ENCODE measurements at regions not wholly inside any gene's neighbourhood (a gene's known extent, or its start where the extent isn't known, plus 50 kb on each side); places are given as distances from the start of the nearest gene placed in this dataset.

GRCh38 chr2:42979416-42979869, 187.1 kb upstream of the HAAO start:
- no peak for TF ChIP-seq CTCF (IDR thresholded peaks at IDR 0.05; ENCODE audit: low read depth, low read length)
- Histone ChIP-seq H3K27ac (no peak overlapping the region), H3K4me3 (ENCODE audit: low read depth, low read length) (no peak overlapping the region), H3K27me3 (ENCODE audit: insufficient read depth, low read depth, severe bottlenecking) (no peaks in the 10 kb centered on the region), H3K36me3 (no peaks in the 10 kb centered on the region), H3K9me3 (ENCODE audit: severe bottlenecking) (no peaks in the 10 kb centered on the region)
- no peak for DNase-seq

GRCh38 chr2:42978887-42979415, 186.6 kb upstream of the HAAO start:
- no peak overlapping the region for H3K4me3 ChIP-seq (ENCODE audit: low read depth, low read length)
- no peaks in the 10 kb centered on the region for H3K27me3 ChIP-seq (ENCODE audit: insufficient read depth, low read depth, severe bottlenecking)
- no peaks in the 10 kb centered on the region for H3K36me3 ChIP-seq
- DNase-seq: no peak
- no peak overlapping the region for H3K27ac ChIP-seq
- no peaks in the 10 kb centered on the region for H3K9me3 ChIP-seq (ENCODE audit: severe bottlenecking)
- TF ChIP-seq CTCF (IDR thresholded peaks at IDR 0.05; ENCODE audit: low read depth, low read length): no peak

GRCh38 chr2:42978175-42978886, 185.9 kb upstream of the HAAO start:
- Histone ChIP-seq H3K27ac (no peak overlapping the region), H3K27me3 (ENCODE audit: insufficient read depth, low read depth, severe bottlenecking) (no peaks in the 10 kb centered on the region), H3K9me3 (ENCODE audit: severe bottlenecking) (no peaks in the 10 kb centered on the region), H3K4me3 (ENCODE audit: low read depth, low read length) (no peak overlapping the region), H3K36me3 (no peaks in the 10 kb centered on the region)
- no peak for DNase-seq
- no peak for TF ChIP-seq CTCF (IDR thresholded peaks at IDR 0.05; ENCODE audit: low read depth, low read length)

GRCh38 chr2:42977270-42978174, 185.1 kb upstream of the HAAO start:
- TF ChIP-seq CTCF (IDR thresholded peaks at IDR 0.05; ENCODE audit: low read depth, low read length): no peak

GRCh38 chr2:42976351-42976750, 184.0 kb upstream of the HAAO start:
- no peak for TF ChIP-seq CTCF (IDR thresholded peaks at IDR 0.05; ENCODE audit: low read depth, low read length)
- Histone ChIP-seq H3K36me3 (no peaks in the 10 kb centered on the region), H3K4me3 (ENCODE audit: low read depth, low read length) (no peak overlapping the region), H3K27me3 (ENCODE audit: insufficient read depth, low read depth, severe bottlenecking) (no peaks in the 10 kb centered on the region), H3K27ac (no peak overlapping the region), H3K9me3 (ENCODE audit: severe bottlenecking) (no peaks in the 10 kb centered on the region)
- DNase-seq: no peak

More at GRCh38 chr2:42977270-42978174, 185.1 kb upstream of the HAAO start:
- H3K27me3 ChIP-seq (ENCODE audit: insufficient read depth, low read depth, severe bottlenecking): no peaks in the 10 kb centered on the region
- no peak for DNase-seq
- H3K36me3 ChIP-seq: no peaks in the 10 kb centered on the region
- H3K27ac ChIP-seq: no peak overlapping the region
- H3K9me3 ChIP-seq (ENCODE audit: severe bottlenecking): no peaks in the 10 kb centered on the region
- H3K4me3 ChIP-seq (ENCODE audit: low read depth, low read length): no peak overlapping the region

All from WERI-Rb-1 (cell line).